ENCODE measurements at regions not wholly inside any gene's neighbourhood (a gene's known extent, or its start where the extent isn't known, plus 50 kb on each side); places are given as distances from the start of the nearest gene placed in this dataset.

GRCh38 chr4:148684638-148685037 is 242.4 kb upstream of the NR3C2 start:
- DNase-seq (ENCODE audit: low spot score) = no peak
- Mint-ChIP-seq H3K9me3 (ENCODE audit: unreplicated experiment) (no peaks in the 10 kb centered on the region), H3K27ac (ENCODE audit: unreplicated experiment) (no peak overlapping the region), H3K27me3 (ENCODE audit: unreplicated experiment) (peaks cover 3% of the 10 kb centered on the region), H3K4me1 (ENCODE audit: unreplicated experiment) (no peaks in the 10 kb centered on the region), H3K36me3 (ENCODE audit: low read depth, unreplicated experiment) (no peaks in the 10 kb centered on the region), H3K4me3 (ENCODE audit: unreplicated experiment) (no peak overlapping the region)
- TF ChIP-seq CTCF (IDR thresholded peaks at IDR 0.05; ENCODE audit: unreplicated experiment) = no peak

- TF ChIP-seq CTCF (IDR thresholded peaks at IDR 0.05; ENCODE audit: unreplicated experiment) = no peak
- no peak overlapping the region for H3K4me3 Mint-ChIP-seq (ENCODE audit: unreplicated experiment)
- H3K36me3 Mint-ChIP-seq (ENCODE audit: low read depth, unreplicated experiment) = no peaks in the 10 kb centered on the region
- no peak overlapping the region for H3K27ac Mint-ChIP-seq (ENCODE audit: unreplicated experiment)
- no peak for DNase-seq (ENCODE audit: low spot score)
- H3K27me3 Mint-ChIP-seq (ENCODE audit: unreplicated experiment) = peaks cover 3% of the 10 kb centered on the region
- H3K4me1 Mint-ChIP-seq (ENCODE audit: unreplicated experiment) = no peaks in the 10 kb centered on the region
- H3K9me3 Mint-ChIP-seq (ENCODE audit: unreplicated experiment) = no peaks in the 10 kb centered on the region
Measured at GRCh38 chr4:148680884-148681283, 238.7 kb upstream of the NR3C2 start.

- no peak overlapping the region for H3K27ac Mint-ChIP-seq (ENCODE audit: unreplicated experiment)
- no peaks in the 10 kb centered on the region for H3K9me3 Mint-ChIP-seq (ENCODE audit: unreplicated experiment)
- TF ChIP-seq CTCF (IDR thresholded peaks at IDR 0.05; ENCODE audit: unreplicated experiment) = no peak
- no peak overlapping the region for H3K4me3 Mint-ChIP-seq (ENCODE audit: unreplicated experiment)
- DNase-seq (ENCODE audit: low spot score) = no peak
- H3K4me1 Mint-ChIP-seq (ENCODE audit: unreplicated experiment) = peaks cover 3% of the 10 kb centered on the region
- H3K36me3 Mint-ChIP-seq (ENCODE audit: low read depth, unreplicated experiment) = no peaks in the 10 kb centered on the region
- H3K27me3 Mint-ChIP-seq (ENCODE audit: unreplicated experiment) = no peaks in the 10 kb centered on the region
Measured at GRCh38 chr4:148676344-148676743, 234.1 kb upstream of the NR3C2 start.

GRCh38 chr4:148674876-148675275 is 232.7 kb upstream of the NR3C2 start:
- peaks cover 3% of the 10 kb centered on the region for H3K4me1 Mint-ChIP-seq (ENCODE audit: unreplicated experiment)
- no peak overlapping the region for H3K4me3 Mint-ChIP-seq (ENCODE audit: unreplicated experiment)
- H3K9me3 Mint-ChIP-seq (ENCODE audit: unreplicated experiment) = no peaks in the 10 kb centered on the region
- no peaks in the 10 kb centered on the region for H3K36me3 Mint-ChIP-seq (ENCODE audit: low read depth, unreplicated experiment)
- DNase-seq (ENCODE audit: low spot score) = no peak
- no peak for TF ChIP-seq CTCF (IDR thresholded peaks at IDR 0.05; ENCODE audit: unreplicated experiment)
- H3K27me3 Mint-ChIP-seq (ENCODE audit: unreplicated experiment) = no peaks in the 10 kb centered on the region
- H3K27ac Mint-ChIP-seq (ENCODE audit: unreplicated experiment) = no peak overlapping the region

GRCh38 chr4:148664636-148665035 is 222.4 kb upstream of the NR3C2 start:
- no peaks in the 10 kb centered on the region for H3K4me1 Mint-ChIP-seq (ENCODE audit: unreplicated experiment)
- H3K4me3 Mint-ChIP-seq (ENCODE audit: unreplicated experiment) = no peak overlapping the region
- H3K9me3 Mint-ChIP-seq (ENCODE audit: unreplicated experiment) = no peaks in the 10 kb centered on the region
- no peak overlapping the region for H3K27ac Mint-ChIP-seq (ENCODE audit: unreplicated experiment)
- TF ChIP-seq CTCF (IDR thresholded peaks at IDR 0.05; ENCODE audit: unreplicated experiment) = no peak
- H3K27me3 Mint-ChIP-seq (ENCODE audit: unreplicated experiment) = no peaks in the 10 kb centered on the region
- H3K36me3 Mint-ChIP-seq (ENCODE audit: low read depth, unreplicated experiment) = no peaks in the 10 kb centered on the region
- no peak for DNase-seq (ENCODE audit: low spot score)

Data from endothelial cell (in vitro differentiated cells).